Activated CD8-positive, alpha-beta memory T cell treated with anti-CD3 and anti-CD28 coated beads for 36 hours (primary cell): ENCODE measurements at regions not wholly inside any gene's neighbourhood (a gene's known extent, or its start where the extent isn't known, plus 50 kb on each side); places are given as distances from the start of the nearest gene placed in this dataset.

Experiments used
- CTCF ChIA-PET: fragments of 350-600 bp; sonication (Branson Sonifier 250); formaldehyde crosslinking; loops from one replicate; lab custom pipeline; 2021; ENCODE audit warnings: antibody characterized with exemption; lab: Charles Lee
- POLR2A ChIA-PET: fragments of 350-600 bp; sonication (Branson Sonifier 250); formaldehyde crosslinking; loops from one replicate; lab custom pipeline; 2021; ENCODE audit warnings: antibody characterized with exemption; lab: Charles Lee

DNA sequence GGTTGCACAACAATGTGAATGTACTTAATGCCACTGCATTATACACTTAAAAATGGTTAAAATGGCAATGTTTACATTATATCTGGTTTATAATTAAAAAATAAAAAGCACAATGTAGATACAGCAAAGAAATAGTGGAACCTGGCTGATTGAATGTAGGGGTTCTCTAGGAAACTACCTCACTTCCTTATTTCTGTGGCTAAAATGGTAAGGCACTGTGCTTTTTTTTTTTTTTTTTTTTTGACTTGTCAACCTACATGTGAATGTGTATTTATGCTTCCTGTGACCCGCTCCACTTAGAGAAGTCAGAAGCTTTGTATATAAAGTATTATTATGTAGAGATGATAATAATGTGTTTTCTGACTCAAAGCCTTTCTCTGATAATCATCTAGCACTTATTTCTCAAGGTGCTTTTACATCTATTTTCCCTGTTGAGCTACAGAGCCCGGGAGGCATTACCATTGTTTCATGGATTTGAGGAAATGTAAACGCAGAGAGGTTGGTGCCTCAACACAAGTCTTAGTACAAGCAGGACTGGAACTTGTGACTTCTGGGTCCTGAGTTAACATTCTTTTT, 55.0 kb downstream of the SOX4 start:
- ChIA-PET CTCF (no interaction called here), POLR2A (no interaction called here)

DNA sequence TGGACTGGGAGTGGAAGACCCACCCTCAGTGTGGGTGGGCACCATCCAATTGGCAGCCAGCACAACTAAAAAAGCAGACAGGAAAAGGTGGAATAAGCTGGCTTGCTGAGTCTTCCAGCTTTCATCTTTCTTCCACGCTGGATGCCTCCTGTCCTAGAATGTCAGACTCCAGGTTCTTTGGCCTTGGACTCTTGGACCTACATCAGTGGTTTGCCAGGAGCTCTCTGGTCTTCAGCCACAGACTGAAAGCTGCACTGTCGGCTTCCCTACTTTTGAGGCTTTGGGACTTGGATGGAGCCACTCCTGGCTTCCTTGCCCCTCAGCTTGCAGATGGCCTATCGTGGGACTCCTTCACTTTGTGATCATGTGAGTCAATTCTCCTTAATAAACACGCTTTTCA, 59.8 kb downstream of the SOX4 start:
- ChIA-PET CTCF (no interaction called here), POLR2A (no interaction called here)

GRCh38 chr6:21653905-21654304, 60.4 kb downstream of the SOX4 start:
- ChIA-PET CTCF (no interaction called here), POLR2A (no interaction called here)

GRCh38 chr6:21654361-21654760, 60.8 kb downstream of the SOX4 start:
- CTCF ChIA-PET, result no interaction called here
- POLR2A ChIA-PET, result no interaction called here

- POLR2A ChIA-PET, result no interaction called here
- CTCF ChIA-PET, result no interaction called here
Measured at GRCh38 chr6:21663966-21664313, 70.4 kb downstream of the SOX4 start.

DNA sequence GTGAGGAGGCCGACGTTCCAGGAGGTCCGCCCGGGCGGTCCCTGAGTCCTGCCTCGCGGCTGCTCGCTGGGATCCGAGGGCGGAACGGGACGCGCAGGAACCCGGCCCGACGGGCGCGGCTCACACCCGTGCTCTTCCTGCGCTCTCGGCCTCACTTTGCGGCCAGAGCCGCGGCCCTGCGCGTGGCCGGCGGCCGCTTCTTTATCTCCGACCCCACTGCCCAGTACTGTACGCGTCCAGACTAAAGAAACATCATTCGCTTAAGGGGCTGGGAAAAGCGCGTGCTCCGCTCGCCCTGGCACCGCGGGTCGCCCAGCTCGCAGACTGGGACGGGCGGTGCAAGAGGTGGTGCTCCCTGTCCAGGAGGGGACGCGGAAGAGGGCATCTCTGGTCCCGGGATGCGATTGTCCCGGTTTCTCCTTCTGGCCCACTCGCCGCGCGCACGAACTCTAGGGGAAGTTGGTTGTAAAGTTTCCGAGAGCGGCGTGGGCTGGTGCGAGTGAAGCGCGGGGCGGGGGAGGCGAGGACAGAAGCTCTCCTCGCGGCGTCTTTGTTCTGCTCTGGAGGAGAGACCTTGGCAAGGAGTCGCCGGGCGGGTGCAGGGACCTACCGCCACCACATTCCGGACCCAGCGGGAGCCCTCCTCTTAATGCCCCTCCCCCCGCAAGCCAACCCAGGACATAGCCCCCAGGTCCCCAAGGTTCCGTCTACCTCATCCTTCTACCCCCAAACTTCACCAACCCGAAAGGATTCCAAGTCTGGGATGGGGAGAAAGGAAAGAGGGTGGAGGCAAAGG, 71.0 kb downstream of the SOX4 start:
- ChIA-PET CTCF (no interaction called here), POLR2A (no interaction called here)

- POLR2A ChIA-PET, result no interaction called here
Measured at GRCh38 chr6:21665110-21665391, 71.5 kb downstream of the SOX4 start.

DNA sequence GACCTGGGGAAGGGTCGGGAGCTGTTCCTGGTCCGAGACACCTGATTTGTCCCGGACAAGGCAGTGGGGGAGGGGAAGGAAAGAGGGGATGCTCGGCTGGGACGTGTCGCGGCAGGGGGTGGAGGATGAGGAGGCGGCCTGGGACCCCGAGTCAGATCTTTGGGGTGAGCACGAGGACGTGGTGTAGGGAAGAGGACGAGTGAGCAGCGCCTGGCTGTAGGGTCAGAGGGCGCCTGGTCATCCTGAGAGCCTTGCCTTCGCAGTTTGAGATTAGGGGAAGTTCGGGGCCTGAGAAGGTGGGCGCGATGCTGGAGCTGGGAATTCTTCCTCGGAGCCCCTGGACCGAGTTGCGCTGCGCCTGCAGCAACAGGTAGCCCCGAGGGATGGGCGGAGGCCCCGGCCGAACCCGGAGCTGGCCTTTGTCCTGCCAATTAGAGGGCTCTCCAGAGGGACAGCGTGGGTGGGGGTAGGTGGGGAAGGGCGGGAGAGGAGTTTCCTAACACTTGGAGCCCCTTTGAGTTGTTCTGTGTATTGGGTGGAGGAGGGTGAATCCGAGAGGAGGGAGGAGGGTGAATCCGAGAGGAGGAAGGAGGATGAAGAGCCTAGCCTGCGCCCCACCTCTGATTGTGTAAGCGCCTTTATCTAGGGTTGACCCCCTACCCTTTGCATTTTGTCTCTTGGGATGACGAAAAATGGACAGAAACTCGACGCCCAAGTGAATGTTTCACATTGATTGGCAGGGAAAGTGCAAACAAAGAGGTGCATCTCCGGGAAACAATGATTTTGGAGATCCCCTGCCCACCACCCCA, 72.0 kb downstream of the SOX4 start:
- ChIA-PET POLR2A (no interaction called here), CTCF (no interaction called here)

More at GRCh38 chr6:21665110-21665391, 71.5 kb downstream of the SOX4 start:
- CTCF ChIA-PET, result no interaction called here

GRCh38 chr6:21666201-21666691, 72.7 kb downstream of the SOX4 start:
- POLR2A ChIA-PET, result no interaction called here
- CTCF ChIA-PET, result no interaction called here

- POLR2A ChIA-PET, result no interaction called here
- CTCF ChIA-PET, result no interaction called here
Measured at GRCh38 chr6:21666853-21667681, 73.5 kb downstream of the SOX4 start.

- ChIA-PET CTCF (no interaction called here), POLR2A (no interaction called here)
Measured at GRCh38 chr6:21668795-21669194, 75.2 kb downstream of the SOX4 start.

DNA sequence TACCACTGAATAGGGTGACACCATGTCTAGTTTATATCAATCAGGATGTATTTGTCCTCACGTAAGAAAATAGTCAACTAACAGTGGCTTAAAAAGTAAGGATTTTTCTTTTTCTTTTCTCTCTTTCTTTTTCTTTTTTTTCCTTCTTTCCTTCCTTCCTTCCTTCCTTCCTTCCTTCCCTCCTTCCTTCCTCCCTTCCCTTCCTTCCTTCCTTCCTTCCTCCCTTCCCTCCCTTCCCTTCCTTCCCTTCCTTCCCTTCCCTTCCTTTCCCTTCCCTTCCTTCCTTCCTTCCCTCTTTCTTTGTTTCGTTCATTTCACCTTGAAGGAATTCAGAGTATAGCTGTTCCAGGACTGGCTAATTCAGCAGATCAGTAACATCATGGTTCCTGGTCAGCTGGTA, 83.2 kb downstream of the SOX4 start:
- ChIA-PET CTCF (no interaction called here), POLR2A (no interaction called here)

DNA sequence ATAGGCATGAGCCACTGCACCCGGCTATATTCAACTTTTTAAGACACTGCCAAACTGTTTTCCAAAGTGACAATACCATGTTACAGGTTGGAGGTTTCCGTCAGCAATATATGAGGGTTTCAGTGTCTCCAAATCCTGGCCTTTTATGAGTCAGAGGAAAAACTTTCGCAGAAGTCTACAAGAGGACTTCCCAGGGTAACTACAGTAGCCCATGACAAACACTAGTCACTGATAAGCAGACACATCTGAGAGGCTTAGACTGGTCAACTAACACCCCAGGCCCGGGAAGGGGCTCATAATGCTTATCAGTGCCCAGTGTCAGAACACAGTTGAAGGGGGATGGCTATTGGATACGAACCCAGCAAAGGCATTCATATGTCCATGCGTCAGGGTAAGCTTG, 85.4 kb downstream of the SOX4 start:
- ChIA-PET CTCF (no interaction called here), POLR2A (no interaction called here)

DNA sequence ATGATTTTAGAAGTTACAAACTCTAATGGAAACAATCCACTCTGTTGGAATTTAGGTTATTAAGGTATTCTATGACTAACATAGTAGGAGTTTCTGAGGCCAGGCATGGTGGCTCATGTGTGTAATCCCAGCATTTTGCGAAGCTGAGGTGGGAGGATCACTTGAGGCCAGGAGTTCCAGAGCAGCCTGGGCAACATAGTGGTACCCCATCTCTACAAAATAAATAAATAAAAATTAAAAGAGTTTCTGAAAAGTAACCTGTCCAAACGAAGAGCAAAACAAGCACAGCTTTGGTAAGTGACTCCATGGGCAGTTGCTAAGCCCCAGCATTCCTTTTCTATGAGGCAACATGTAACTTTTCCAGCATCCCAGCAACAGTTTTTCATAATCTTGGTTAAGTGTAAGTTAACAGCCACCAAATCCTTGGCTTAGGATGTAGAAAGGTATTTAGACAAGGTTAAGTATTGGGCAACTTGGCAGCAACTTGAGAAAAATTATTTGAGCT, 86.3 kb downstream of the SOX4 start:
- POLR2A ChIA-PET, result no interaction called here
- CTCF ChIA-PET, result no interaction called here

GRCh38 chr6:21680611-21681010, 87.1 kb downstream of the SOX4 start:
- POLR2A ChIA-PET, result no interaction called here
- CTCF ChIA-PET, result interaction anchor here (0.7 kb wide), 1 partner anchor 255 kb away, joined by 3 read pairs; no protein-coding TSS in a partner anchor

- ChIA-PET CTCF (no interaction called here), POLR2A (no interaction called here)
Measured at GRCh38 chr6:21690489-21690888, 96.9 kb downstream of the SOX4 start.

- ChIA-PET POLR2A (no interaction called here), CTCF (no interaction called here)
Measured at GRCh38 chr6:21691685-21692346, 98.3 kb downstream of the SOX4 start.

GRCh38 chr6:21692721-21693120, 99.2 kb downstream of the SOX4 start:
- POLR2A ChIA-PET, result no interaction called here
- CTCF ChIA-PET, result no interaction called here

GRCh38 chr6:21694168-21694567, 100.6 kb downstream of the SOX4 start:
- ChIA-PET POLR2A (no interaction called here), CTCF (no interaction called here)
